SK-N-DZ (cell line): ENCODE measurements at regions not wholly inside any gene's neighbourhood (a gene's known extent, or its start where the extent isn't known, plus 50 kb on each side); places are given as distances from the start of the nearest gene placed in this dataset.
A peak's percentile ranks its signal among the peaks of the same experiment; 100 is the strongest.
"Not testable (repeated sequence)": the region's sequence is repeated elsewhere in the genome, so short reads cannot be mapped to it uniquely, and the experiment has no call there.

ENCODE experiments used
- DNase-seq: peaks from one replicate; pipeline ENCODE4 v3.0.0-alpha.2; 2015; ENCODE audit warnings: low spot score

DNA sequence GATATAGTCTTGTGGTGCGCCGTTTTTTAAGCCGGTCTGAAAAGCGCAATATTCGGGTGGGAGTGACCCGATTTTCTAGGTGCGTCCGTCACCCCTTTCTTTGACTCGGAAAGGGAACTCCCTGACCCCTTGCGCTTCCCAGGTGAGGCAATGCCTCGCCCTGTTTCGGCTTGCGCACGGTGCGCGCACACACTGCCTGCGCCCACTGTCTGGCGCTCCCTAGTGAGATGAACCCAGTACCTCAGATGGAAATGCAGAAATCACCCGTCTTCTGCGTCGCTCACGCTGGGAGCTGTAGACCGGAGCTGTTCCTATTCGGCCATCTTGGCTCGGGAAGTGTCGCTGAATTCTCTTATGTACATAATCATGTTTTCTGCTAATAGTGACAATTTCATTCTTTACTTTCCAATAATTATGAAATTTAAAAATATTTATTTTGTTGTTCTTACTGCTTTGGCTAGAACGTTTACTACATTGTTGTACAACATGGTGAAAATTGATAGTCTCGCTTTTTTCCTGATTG is 61.2 kb upstream of the MINDY3 start:
- not testable (repeated sequence) for DNase-seq

DNA sequence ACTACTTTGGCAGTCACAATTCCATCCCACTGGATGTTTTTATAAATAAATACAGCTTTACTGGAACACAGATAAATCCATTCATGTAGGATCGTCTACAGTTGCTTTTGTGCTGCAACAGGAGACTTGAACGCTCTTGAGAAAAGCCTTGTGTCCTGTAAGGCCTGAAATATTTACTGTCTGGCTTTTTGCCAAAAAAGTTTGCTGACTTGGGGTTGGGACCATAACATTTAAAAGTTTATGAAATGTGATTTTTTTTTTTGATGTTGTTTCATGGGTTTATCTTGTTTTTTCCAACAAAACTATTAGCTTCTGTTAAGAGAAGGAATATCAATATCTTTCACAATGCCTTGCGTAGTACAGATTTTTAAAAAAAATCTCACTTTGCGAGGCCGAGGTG is 71.1 kb upstream of the MINDY3 start:
- no peak for DNase-seq

DNA sequence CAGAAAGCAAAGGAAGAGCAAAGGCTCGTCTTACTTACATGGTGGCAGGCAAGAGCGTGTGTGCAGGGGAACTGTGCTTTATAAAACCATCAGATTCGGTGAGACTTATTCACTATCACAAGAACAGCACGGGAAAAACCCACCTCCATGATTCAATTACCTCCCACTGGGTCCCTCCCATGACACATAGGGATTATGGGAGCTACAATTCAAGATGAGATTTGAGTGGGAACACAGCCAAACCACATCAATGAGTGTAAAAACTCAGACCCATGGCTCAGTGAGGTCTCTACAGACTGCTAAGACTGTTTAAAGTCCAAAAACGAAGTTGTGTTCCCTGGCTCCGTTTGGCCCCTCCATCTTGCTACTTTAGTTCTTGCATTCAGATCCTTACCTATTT is 79.2 kb upstream of the MINDY3 start:
- not testable (repeated sequence) for DNase-seq

DNA sequence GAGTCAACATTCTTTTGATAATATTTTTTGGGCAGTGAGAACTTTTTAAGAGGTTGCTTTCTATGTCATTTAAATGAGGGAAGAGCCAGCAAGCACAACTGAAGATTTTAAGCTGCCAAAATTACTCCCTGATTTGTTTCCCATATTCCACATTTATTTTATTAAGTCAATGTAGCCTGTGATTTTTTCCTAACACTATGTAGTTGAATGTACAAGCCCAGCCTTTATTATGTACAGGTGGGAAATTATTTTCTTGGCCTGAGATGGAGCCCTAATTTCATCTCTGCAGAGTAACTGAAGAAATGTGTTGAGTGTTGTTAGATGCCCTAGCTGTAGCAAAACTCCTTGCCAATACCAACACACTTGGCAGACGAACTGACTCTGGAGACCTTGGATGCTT is 83.1 kb upstream of the MINDY3 start:
- DNase-seq = no peak

DNA sequence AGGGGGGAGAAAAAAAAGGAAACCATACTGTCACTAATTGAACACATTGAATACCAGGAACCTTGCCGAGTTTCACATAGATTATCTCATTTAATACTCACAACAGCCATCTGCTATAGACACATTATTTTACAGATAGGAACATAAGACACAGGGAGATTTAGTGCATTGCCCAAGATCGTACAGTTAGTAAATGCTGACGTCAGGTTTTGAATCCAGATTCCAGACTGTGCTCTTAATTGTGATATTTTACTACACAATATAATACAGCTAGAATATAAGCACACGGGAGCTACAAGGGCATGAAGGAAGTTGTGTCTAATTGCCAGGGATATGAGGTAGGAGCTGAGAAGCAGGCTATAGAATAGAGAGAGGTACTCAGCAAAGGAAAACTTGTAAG is 93.9 kb upstream of the MINDY3 start:
- DNase-seq = no peak

DNA sequence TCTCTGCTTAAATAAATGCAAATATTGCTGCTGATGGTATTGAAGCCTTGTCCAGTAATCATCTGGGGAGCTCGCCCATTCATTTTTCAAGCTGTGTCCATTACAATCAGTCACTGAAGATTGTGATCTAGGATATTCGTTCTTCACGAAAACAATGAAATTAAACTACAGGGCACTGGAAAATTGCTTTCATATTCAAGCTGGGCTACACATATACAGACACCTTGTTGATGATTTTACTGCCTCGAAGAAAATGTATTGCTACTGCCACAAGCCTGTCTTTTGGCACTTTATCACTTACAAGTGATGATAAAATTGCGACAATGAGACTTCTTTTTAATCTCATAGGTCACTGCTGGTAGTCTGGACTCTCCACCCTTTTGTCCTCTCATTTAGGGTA is 100.0 kb upstream of the MINDY3 start:
- peak; percentile 36 for DNase-seq

DNA sequence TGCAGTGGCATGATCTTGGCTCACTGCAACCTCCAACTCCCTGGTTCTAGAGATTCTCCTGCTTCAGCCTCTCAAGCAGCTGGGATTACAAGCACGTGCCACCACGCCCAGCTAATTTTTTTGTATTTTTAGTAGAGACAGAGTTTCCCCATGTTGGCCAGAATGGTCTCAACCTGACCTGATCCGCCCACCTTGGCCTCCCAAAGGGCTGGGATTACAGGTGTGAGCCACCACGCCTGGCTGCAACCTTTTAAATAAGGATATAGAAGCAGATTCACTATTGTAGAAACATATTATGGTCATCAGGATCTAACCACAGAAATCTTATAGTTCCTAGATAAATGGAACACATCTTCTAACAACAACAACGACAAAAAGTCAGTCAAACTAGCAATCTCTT is 112.4 kb upstream of the MINDY3 start:
- not testable (repeated sequence) for DNase-seq

DNA sequence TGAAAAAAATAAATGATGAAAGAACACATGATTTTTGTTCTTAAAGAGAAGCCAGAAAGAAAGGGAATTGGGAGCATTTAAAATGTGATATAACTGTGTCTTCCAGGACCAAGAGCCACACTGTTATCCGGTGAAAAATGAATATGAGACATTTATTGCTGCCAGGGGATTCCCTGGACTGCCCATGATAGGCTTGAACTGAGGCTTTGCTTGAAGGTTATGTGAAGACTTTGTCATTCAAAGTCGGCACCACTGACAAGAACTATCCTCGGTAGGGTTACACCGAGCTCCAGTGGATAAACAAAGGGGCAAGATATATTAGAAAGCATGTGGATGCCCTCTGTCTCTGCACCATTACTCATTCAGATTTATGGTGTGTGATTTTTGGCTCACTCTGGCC is 125.4 kb upstream of the MINDY3 start:
- DNase-seq = no peak

DNA sequence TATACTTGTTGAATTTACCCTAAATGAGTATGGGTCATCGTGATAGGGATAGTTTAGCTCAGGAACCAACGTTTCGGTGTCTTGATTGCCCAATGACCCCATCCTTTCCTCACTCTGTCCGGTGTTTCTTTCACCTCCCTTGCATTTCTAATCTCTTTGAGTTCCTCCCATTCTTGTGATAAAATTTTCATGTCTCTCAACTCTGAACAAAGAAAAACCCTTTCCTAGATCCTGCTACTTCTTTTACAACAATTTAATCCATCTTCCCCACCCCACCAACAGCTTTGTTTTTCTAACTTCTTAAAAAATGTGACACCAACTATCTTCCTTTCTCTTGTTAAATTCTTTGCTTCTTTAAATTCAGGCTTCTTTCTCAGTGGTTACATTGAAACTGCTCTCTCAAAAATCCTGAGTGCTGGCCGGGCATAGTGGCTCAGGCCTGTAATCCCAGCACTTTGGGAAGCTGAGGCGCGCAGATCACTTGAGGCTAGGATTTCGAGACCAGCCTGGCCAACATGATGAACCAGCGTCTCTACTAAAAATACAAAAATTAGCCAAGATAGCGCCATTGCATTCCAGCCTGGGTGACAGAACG is 130.3 kb upstream of the MINDY3 start:
- no peak for DNase-seq

DNA sequence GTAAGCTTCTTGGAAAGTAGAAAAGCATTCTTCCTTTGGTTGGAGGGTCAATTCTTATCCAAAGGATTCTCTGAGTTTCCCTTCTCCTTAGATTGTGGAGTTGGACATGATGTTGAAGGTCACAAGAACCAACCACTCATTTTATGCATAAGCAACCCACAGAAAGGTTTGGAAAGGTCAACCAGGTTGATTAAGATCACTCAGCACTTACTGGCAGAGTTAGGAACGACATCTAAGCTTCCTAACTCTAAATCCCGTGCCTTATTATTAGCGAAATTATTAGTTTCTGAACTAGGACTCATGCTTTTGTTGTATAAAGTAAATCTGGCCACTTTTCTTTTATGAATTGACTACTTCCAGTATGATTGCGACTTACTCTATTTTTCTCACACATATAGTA is 137.0 kb upstream of the MINDY3 start:
- DNase-seq = no peak

DNA sequence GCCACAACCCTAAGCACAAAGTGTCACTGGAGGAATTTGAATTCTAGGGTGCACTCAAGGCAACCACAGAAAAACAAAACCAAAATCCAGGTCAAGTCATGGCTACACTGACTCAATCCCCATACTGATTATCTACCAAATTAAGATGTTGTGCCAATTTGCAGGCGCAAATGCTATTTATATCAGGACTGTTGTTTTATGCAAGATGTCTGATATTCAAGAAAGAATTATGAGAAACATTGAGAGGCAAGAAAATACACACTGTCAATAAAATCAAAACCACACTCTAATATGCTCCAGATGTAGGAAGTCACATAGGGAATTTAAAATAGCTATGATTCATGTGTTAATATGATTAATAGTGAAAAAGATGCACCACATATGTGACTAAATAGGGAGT is 141.3 kb upstream of the MINDY3 start:
- DNase-seq = no peak

DNA sequence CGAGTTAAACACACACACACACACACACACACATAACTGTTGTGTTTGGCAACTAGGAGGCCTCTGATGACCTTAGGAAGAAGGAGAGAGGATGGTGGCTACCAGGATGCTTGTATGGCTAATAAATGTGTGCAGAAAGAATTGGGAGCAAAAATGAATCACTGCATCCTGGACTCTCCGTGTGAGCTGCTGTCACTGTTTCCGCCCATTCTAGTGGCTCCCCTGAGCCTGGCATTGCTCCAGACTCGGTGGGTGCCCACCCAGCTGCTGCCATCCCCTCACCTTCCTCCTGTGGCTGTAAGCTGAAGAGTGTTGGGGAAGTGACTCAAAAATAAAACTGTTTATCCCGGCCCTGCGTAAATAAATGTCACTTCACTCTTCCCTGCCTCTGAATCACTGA is 149.5 kb upstream of the MINDY3 start:
- DNase-seq = no peak

DNA sequence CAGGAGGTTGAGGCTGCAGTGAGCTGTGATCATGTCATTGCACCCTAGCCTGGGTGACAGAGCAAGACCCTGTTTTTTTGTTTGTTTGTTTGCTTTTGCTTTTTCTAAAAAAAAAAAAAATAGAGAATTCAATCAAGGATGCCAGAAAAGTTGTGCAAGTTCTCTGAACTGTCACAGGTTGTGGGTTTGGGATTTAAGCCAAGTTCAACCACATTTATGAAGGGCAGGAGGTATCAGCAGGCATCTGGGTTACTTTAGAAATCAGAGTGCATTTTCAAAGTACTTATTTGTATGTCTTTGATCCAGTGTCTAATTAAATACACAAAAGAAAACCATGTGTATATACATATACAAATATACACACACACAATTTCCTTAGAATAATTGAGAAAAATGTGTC is 151.2 kb upstream of the MINDY3 start:
- DNase-seq = no peak

DNA sequence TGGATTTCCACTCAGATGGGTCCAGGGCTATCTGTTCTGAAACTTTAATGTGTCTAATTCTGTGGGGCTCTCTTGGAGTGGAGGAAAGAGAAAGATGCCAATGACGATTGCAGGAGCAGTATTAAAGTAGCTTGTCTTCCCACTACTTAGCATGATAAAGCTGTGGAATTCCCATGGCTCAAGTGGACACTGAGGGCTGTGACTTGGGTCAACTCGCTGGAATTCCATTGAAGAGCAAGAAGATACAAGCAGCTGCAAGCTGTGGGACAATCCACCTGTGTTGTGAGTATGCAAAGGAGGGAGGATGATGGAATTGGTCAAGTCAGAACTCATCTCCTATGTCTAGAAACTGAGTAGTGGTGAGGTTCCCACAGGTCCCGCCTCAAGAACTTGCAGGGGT is 154.2 kb upstream of the MINDY3 start:
- DNase-seq = no peak

DNA sequence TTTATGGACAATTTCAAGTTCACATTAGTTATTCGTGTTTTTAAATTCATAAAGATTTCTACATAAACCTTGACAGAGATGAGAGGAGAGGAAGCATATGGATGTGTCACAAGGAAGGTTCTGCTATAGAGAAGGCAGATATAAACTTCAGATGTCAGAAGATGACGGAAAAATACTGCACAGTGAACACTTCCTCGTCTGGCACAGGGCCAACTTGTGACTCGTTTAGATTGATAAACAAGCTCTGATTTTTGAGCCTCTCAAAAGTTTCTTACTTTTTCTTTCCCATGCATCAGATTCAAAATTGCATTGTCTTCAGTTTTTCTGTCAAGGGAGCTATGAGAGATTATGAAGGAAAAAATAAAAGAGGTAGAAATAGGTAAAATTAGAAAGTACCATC is 156.4 kb upstream of the MINDY3 start:
- DNase-seq = peak; percentile 2

DNA sequence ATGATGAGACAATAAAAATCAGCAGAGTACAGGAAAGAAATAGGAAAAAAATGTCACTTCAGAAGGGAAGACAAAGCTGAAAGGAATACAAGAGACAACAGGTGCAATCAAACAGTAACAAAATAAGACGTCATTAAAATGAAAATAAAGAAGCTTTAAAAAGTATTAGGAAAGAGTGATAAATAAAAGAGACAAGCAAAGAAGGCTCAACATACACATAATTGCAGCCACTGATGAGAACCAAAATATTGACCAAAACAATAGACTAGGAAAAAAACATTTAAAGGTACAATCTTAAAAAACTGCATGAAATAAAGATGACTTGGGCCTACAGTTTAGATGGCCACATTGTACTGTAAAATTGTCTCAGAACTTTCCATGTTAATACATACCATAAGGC is 160.5 kb upstream of the MINDY3 start:
- DNase-seq = no peak

DNA sequence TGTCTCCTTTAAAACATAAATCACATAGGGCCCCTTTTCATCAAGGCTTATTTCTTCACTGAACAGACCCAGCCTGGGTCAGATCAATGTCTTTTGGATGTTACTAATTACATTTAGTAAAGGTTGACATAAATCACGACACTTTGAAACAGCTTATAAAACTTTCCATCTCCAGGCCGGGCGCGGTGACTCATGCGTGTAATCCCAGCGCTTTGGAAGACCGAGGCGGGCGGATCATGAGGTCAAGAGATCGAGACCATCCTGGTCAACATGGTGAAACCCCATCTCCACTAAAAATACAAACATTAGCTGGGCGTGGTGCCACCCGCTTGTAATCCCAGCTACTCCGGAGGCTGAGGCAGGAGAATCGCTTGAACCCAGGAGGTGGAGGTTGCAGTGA is 166.5 kb upstream of the MINDY3 start:
- peak; percentile 49 for DNase-seq

DNA sequence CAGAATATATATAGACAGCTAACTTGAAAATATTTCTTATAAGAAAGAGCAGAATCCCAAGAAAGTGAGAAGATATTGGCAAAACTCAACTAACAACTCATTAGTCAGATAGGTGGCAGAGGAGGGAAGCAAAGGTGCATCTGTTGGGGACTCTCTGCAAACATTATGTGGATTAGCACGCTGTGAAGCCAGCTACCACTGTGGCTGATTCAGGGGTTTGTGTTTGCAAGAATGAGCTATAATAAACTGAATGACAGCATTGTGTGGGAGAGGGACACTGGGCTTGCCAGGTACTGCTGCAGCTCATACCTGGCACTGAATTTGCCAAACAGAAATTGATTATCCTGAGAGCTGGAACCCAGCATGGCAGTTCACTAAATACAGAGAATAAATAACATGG is 170.3 kb upstream of the MINDY3 start:
- DNase-seq = no peak

DNA sequence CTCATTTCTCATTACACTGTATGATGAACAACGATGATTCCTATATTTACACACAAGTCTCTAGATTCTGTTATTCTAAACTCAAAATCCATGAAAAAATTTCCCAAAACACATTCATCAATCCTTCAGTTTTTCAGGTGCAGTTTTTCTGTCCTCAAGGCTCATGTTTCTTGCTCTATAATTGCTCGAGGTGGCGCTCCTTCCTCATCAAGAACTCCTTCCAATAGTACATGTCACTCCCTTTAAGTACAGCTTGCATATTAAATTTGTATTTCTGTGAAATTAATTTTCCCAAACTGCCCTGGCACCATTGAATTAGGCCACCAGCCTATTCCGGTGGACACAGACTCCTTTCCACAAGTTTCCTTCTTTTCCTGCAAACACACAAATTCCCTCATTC is 188.7 kb upstream of the MINDY3 start:
- DNase-seq = no peak

DNA sequence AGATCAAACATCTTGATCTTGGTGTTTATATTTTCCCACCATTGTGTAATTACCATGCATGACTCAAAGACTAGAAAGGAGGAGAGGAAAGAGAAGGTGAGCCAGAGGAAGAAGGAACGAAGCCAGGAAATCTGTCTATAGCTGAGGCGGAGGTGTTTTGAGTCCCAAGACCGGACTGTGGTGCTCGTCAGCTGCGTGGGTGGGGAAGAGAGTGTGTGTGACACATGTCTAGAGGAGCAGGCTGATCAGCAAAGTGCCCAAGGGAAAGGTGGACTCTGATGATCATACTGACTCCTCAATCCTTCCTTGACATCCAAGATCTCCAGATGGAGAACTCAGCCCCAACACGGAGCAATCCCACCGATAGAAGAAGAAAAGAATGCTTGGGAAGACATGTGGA is 189.5 kb upstream of the MINDY3 start:
- no peak for DNase-seq

DNA sequence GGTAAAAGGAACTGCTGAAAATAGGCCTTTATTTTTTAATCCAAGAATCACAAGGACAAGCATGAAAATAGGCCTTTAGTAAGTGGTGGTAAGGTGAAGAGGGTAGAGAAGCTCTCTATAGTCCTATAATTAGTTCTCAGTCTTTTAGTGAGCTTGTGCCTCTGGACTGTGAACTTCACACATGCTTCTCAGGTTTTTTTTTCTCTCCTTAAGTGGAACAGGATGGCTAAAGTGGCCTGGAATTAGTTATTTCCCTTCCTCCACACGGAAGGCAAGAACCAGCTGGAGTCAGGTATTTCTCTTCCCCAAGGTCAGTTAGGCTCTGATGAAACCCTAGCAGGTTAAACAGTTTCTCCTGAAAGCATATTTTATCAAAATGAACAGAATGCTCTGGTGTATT is 203.0 kb upstream of the MINDY3 start:
- DNase-seq = no peak

DNA sequence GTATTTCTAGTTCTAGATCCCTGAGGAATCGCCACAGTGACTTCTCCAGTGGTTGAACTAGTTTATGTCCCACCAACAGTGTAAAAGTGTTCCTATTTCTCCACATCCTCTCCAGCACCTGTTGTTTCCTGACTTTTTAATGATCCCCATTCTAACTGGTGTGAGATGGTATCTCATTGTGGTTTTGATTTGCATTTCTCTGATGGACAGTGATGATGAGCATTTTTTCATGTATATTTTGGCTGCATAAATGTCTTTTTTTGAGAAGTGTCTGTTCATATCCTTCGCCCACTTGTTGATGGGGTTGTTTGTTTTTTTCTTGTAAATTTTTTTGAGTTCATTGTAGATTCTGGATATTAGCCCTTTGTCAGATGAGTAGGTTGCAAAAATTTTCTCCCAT is 223.2 kb upstream of the MINDY3 start:
- DNase-seq = not testable (repeated sequence)

DNA sequence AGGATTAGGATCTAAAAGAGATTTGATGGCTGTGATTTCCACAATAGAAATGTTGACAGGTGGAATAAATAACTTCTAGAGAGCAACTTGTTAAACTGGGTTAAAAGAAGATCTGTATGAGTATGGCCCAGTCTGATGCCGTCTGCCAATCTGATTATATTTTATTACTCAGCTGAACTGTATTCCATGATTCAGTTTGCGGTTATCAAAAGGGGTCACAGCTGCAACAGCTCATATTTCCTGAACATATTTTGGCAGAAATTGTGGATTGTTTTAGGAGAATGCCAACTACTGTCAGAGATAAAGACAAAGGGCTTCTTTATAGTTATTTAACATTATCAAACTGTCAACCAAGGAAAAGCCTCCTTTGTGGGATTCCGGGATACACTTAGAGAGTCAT is 244.8 kb upstream of the MINDY3 start:
- DNase-seq = peak; percentile 9
